ENCODE measurements at regions not wholly inside any gene's neighbourhood (a gene's known extent, or its start where the extent isn't known, plus 50 kb on each side); places are given as distances from the start of the nearest gene placed in this dataset.

- no peaks in the 10 kb centered on the region for H3K4me1 ChIP-seq (ENCODE audit: control insufficient read depth, insufficient read depth, low read length)
- no peaks in the 10 kb centered on the region for H3K27me3 ChIP-seq (ENCODE audit: control insufficient read depth, insufficient read depth)
- intact Hi-C loops (cut with DNase I) = no loop called here
- no peak for ATAC-seq
- WGBS = 86% methylated on average over 1 of the region's 1 CpG
- H3K27ac ChIP-seq (ENCODE audit: low read length) = no peak overlapping the region
- DNase-seq = no peak
- H3K4me3 ChIP-seq (ENCODE audit: low read length) = no peak overlapping the region
- H3K9me3 ChIP-seq (ENCODE audit: control insufficient read depth, low read length) = no peaks in the 10 kb centered on the region
Observed at GRCh38 chr9:90741036-90741435, 60.6 kb upstream of the SYK start.

GRCh38 chr9:90737742-90738141 lies 63.9 kb upstream of the SYK start:
- ATAC-seq (no peak), DNase-seq (no peak)
- Histone ChIP-seq H3K4me1 (ENCODE audit: control insufficient read depth, insufficient read depth, low read length) (no peaks in the 10 kb centered on the region), H3K27me3 (ENCODE audit: control insufficient read depth, insufficient read depth) (no peaks in the 10 kb centered on the region), H3K9me3 (ENCODE audit: control insufficient read depth, low read length) (no peaks in the 10 kb centered on the region), H3K27ac (ENCODE audit: low read length) (no peak overlapping the region), H3K4me3 (ENCODE audit: low read length) (no peak overlapping the region)
- intact Hi-C loops (cut with DNase I) = no loop called here
- WGBS = 82% methylated on average over 1 of the region's 1 CpG

- DNase-seq = no peak
- H3K9me3 ChIP-seq (ENCODE audit: control insufficient read depth, low read length) = no peaks in the 10 kb centered on the region
- no peak overlapping the region for H3K4me3 ChIP-seq (ENCODE audit: low read length)
- intact Hi-C loops (cut with DNase I) = no loop called here
- no peak for ATAC-seq
- no peaks in the 10 kb centered on the region for H3K4me1 ChIP-seq (ENCODE audit: control insufficient read depth, insufficient read depth, low read length)
- 38% methylated on average over 1 of the region's 1 CpG for WGBS
- no peak overlapping the region for H3K27ac ChIP-seq (ENCODE audit: low read length)
- no peaks in the 10 kb centered on the region for H3K27me3 ChIP-seq (ENCODE audit: control insufficient read depth, insufficient read depth)
Observed at GRCh38 chr9:90735952-90736351, 65.7 kb upstream of the SYK start.

GRCh38 chr9:90734631-90735030 lies 67.0 kb upstream of the SYK start:
- H3K27me3 ChIP-seq (ENCODE audit: control insufficient read depth, insufficient read depth) = no peaks in the 10 kb centered on the region
- intact Hi-C loops (cut with DNase I) = no loop called here
- WGBS = 87% methylated on average over 7 of the region's 7 CpGs

GRCh38 chr9:90729351-90729750 lies 72.3 kb upstream of the SYK start:
- Histone ChIP-seq H3K4me3 (ENCODE audit: low read length) (no peak overlapping the region), H3K27ac (ENCODE audit: low read length) (no peak overlapping the region), H3K9me3 (ENCODE audit: control insufficient read depth, low read length) (no peaks in the 10 kb centered on the region), H3K27me3 (ENCODE audit: control insufficient read depth, insufficient read depth) (no peaks in the 10 kb centered on the region), H3K4me1 (ENCODE audit: control insufficient read depth, insufficient read depth, low read length) (no peaks in the 10 kb centered on the region)
- ATAC-seq (no peak), DNase-seq (no peak)
- 96% methylated on average over 24 of the region's 24 CpGs for WGBS
- intact Hi-C loops (cut with DNase I) = no loop called here

More at GRCh38 chr9:90734631-90735030, 67.0 kb upstream of the SYK start:
- ATAC-seq (no peak), DNase-seq (no peak)
- Histone ChIP-seq H3K9me3 (ENCODE audit: control insufficient read depth, low read length) (no peaks in the 10 kb centered on the region), H3K4me3 (ENCODE audit: low read length) (no peak overlapping the region), H3K27ac (ENCODE audit: low read length) (no peak overlapping the region), H3K4me1 (ENCODE audit: control insufficient read depth, insufficient read depth, low read length) (no peaks in the 10 kb centered on the region)

- Histone ChIP-seq H3K9me3 (ENCODE audit: control insufficient read depth, low read length) (no peaks in the 10 kb centered on the region), H3K27ac (ENCODE audit: low read length) (no peak overlapping the region), H3K4me1 (ENCODE audit: control insufficient read depth, insufficient read depth, low read length) (no peaks in the 10 kb centered on the region), H3K27me3 (ENCODE audit: control insufficient read depth, insufficient read depth) (no peaks in the 10 kb centered on the region), H3K4me3 (ENCODE audit: low read length) (no peak overlapping the region)
- 66% methylated on average over 6 of the region's 6 CpGs for WGBS
- intact Hi-C loops (cut with DNase I) = no loop called here
- no peak for ATAC-seq
- no peak for DNase-seq
Observed at GRCh38 chr9:90727488-90727887, 74.1 kb upstream of the SYK start.

- ATAC-seq (no peak), DNase-seq (no peak)
- intact Hi-C loops (cut with DNase I) = no loop called here
Observed at GRCh38 chr9:90726215-90726614, 75.4 kb upstream of the SYK start.

GRCh38 chr9:90724880-90725279 lies 76.7 kb upstream of the SYK start:
- 73% methylated on average over 7 of the region's 7 CpGs for WGBS
- intact Hi-C loops (cut with DNase I) = no loop called here

More at GRCh38 chr9:90726215-90726614, 75.4 kb upstream of the SYK start:
- no peak overlapping the region for H3K27ac ChIP-seq (ENCODE audit: low read length)
- H3K4me3 ChIP-seq (ENCODE audit: low read length) = no peak overlapping the region
- WGBS = 85% methylated on average over 5 of the region's 5 CpGs
- no peaks in the 10 kb centered on the region for H3K4me1 ChIP-seq (ENCODE audit: control insufficient read depth, insufficient read depth, low read length)
- H3K9me3 ChIP-seq (ENCODE audit: control insufficient read depth, low read length) = no peaks in the 10 kb centered on the region
- H3K27me3 ChIP-seq (ENCODE audit: control insufficient read depth, insufficient read depth) = no peaks in the 10 kb centered on the region

GRCh38 chr9:90724112-90724511 lies 77.5 kb upstream of the SYK start:
- WGBS = 88% methylated on average over 7 of the region's 7 CpGs

More at GRCh38 chr9:90724880-90725279, 76.7 kb upstream of the SYK start:
- Histone ChIP-seq H3K9me3 (ENCODE audit: control insufficient read depth, low read length) (no peaks in the 10 kb centered on the region), H3K4me3 (ENCODE audit: low read length) (no peak overlapping the region), H3K27me3 (ENCODE audit: control insufficient read depth, insufficient read depth) (no peaks in the 10 kb centered on the region), H3K4me1 (ENCODE audit: control insufficient read depth, insufficient read depth, low read length) (no peaks in the 10 kb centered on the region), H3K27ac (ENCODE audit: low read length) (no peak overlapping the region)
- DNase-seq = no peak
- ATAC-seq = no peak

GRCh38 chr9:90722071-90722470 lies 79.4 kb upstream of the DIRAS2 start:
- DNase-seq (no peak), ATAC-seq (no peak)
- Histone ChIP-seq H3K4me3 (ENCODE audit: low read length) (no peak overlapping the region), H3K4me1 (ENCODE audit: control insufficient read depth, insufficient read depth, low read length) (no peaks in the 10 kb centered on the region), H3K27me3 (ENCODE audit: control insufficient read depth, insufficient read depth) (no peaks in the 10 kb centered on the region), H3K9me3 (ENCODE audit: control insufficient read depth, low read length) (no peaks in the 10 kb centered on the region), H3K27ac (ENCODE audit: low read length) (no peak overlapping the region)
- intact Hi-C loops (cut with DNase I) = loop anchor here in 1 of 4 donors (2.0 kb wide), 1 partner anchor 61 kb away; no protein-coding TSS in a partner anchor
- whole genome bisulfite sequencing = 62% methylated on average over 3 of the region's 3 CpGs

More at GRCh38 chr9:90724112-90724511, 77.5 kb upstream of the SYK start:
- ATAC-seq (no peak), DNase-seq (no peak)
- H3K9me3 ChIP-seq (ENCODE audit: control insufficient read depth, low read length) = no peaks in the 10 kb centered on the region
- H3K27ac ChIP-seq (ENCODE audit: low read length) = no peak overlapping the region
- intact Hi-C loops (cut with DNase I) = no loop called here
- no peaks in the 10 kb centered on the region for H3K27me3 ChIP-seq (ENCODE audit: control insufficient read depth, insufficient read depth)
- no peak overlapping the region for H3K4me3 ChIP-seq (ENCODE audit: low read length)
- H3K4me1 ChIP-seq (ENCODE audit: control insufficient read depth, insufficient read depth, low read length) = no peaks in the 10 kb centered on the region

GRCh38 chr9:90720621-90721265 lies 78.1 kb upstream of the DIRAS2 start:
- Histone ChIP-seq H3K27ac (ENCODE audit: low read length) (no peak overlapping the region), H3K4me3 (ENCODE audit: low read length) (no peak overlapping the region), H3K9me3 (ENCODE audit: control insufficient read depth, low read length) (no peaks in the 10 kb centered on the region), H3K27me3 (ENCODE audit: control insufficient read depth, insufficient read depth) (no peaks in the 10 kb centered on the region), H3K4me1 (ENCODE audit: control insufficient read depth, insufficient read depth, low read length) (no peaks in the 10 kb centered on the region)
- 73% methylated on average over 2 of the region's 2 CpGs for WGBS
- intact Hi-C loops (cut with DNase I) = no loop called here
- ATAC-seq (no peak), DNase-seq (no peak)

GRCh38 chr9:90706230-90706629 lies 63.6 kb upstream of the DIRAS2 start:
- intact Hi-C loops (cut with DNase I) = no loop called here

More at GRCh38 chr9:90706230-90706629, 63.6 kb upstream of the DIRAS2 start:
- DNase-seq (no peak), ATAC-seq (no peak)
- WGBS = 91% methylated on average over 2 of the region's 2 CpGs
- Histone ChIP-seq H3K4me1 (ENCODE audit: control insufficient read depth, insufficient read depth, low read length) (no peaks in the 10 kb centered on the region), H3K27me3 (ENCODE audit: control insufficient read depth, insufficient read depth) (peaks cover 2% of the 10 kb centered on the region), H3K9me3 (ENCODE audit: control insufficient read depth, low read length) (no peaks in the 10 kb centered on the region), H3K4me3 (ENCODE audit: low read length) (no peak overlapping the region), H3K27ac (ENCODE audit: low read length) (no peak overlapping the region)
